Posterior vena cava (tissue), 2 donors: ENCODE measurements at regions not wholly inside any gene's neighbourhood (a gene's known extent, or its start where the extent isn't known, plus 50 kb on each side); places are given as distances from the start of the nearest gene placed in this dataset.

ENCODE experiments used
- DNase-seq: peaks from one replicate; pipeline ENCODE4 v3.0.0-alpha.2; 2020; ENCODE audit warnings: low spot score
- intact Hi-C, 2 donors: fragments of 100-400 bp; cut with DNase I; formaldehyde crosslinking; loops; one replicate each; pipeline versions ENCODE4 v1.14.1 to v1.14.2; 2022 to 2023
- donor health status: DM: yes; HTN: yes; CAD: no.
- donor health status: DM: yes; HTN: yes; CAD: no.

DNA sequence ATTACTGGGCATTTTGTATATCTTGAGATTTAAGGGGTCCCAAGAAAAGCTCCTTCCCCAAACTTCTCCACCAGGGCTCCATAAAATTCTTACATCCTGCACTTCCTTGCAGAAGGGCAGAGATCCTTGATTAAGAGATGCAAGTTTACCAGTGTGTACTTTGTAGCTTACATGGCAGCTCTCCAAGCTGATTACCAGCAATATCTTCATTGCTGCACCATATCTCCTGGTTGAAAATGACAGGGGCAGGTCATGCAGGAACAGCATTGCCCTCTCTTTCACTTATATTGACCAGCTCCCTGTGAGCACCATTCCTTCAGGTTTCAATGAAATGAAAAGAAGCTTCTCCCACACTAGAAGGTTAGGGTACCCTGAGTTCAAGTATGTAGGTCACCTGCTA lies 184.6 kb upstream of the PHYHIPL start:
- intact Hi-C loops, result no loop called here
- no peak for DNase-seq

DNA sequence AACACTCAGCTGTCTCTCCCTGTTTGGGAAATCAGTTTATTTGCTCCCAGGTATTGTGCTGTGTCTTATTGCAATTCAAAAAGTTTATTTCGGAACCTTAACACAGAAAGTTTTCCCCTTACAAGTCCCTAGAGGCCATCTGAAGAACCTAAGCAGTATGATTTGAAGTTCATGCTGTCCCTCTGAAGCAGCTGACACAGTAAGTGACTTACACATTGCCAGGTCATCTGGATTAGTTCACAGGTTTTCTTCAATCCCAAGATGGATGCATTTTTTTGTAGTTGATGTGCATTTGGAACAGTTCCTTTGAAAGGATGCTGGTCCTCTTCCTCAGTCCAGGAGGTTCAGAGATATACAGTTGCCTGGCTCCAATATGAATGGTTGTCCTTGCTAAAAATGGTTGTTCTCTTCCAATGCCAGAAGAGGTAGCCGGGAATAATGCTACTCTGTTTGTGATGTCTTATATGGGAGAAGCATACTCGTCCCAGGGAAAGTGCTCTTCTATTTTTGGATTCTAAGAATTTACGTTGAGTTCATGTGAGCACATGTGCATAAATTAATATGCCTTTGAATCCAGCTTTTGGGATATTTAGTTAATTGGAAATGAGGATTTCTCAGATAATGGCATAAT lies 183.5 kb upstream of the PHYHIPL start:
- intact Hi-C loops, result no loop called here
- no peak for DNase-seq

DNA sequence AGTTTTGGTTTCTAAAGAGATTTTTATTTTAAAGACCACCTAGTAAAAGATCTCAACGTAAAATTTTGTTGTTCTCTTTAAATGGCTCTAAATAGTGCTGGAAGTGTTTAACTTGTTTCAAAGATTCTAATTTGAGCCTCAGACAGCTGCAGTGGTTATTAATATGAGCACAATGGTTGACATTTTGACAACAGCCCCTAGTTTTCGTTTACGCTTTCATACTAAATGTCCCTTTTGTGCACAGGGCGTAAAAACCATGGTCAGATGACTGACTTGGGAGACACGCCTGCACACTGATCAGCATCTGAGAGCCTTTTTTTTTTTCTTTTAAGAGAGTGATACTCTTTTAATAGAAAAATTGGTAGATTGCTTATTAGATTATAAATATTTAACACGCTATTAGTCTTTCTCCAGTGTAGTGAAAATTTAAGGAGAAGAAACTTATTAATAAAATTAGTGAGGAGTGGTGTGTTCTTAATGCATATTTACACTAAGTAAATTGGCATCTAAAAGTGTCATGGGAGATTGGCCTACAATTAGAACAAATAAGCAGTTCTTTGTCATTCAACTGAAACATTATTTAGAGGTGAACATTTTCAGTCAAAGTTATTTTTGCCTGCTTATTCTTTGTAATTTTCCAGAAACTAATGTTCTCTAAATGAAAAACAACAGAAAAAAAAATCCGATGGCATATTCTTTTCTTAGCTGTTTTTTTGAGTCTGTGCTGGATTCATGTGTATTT lies 182.8 kb upstream of the PHYHIPL start:
- no peak for DNase-seq
- intact Hi-C loops, result no loop called here

DNA sequence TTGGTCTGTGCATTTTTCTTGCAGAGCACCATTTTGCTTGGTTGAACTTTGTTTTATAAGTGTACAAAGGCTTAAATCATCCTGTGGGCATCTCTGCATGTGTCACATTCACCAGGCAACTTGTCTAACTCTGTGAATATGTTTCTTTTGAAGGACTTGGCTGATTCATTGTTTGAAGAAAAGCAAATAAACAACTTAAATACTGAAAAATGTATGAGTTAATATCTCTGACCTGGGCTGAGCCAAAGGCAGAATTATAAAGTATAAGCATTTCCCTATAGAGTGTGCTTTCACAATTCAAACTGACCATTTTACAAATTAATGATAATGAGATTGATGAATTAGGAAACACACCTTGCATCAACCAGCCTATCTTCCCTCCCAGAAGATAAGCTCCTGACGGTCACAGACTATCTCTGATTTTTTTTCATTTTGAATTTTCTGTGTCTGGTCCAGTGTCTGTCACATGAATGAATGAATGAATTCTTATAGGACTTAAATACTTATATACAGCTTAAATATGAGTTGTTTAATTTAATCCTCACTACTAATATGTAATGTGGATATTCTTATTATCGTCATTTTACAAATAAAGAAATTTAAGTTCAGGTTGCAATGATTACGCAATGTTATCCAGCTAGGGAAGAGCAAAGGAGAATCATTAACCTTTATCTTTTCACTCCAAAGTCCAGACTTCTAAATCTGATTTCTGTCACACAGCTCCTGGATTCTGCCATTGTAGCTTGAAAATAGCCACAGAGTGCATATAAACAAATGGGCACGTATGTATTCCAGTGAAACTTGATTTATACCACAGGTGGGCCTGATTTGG lies 182.0 kb upstream of the PHYHIPL start:
- no peak for DNase-seq
- intact Hi-C loops, result no loop called here

DNA sequence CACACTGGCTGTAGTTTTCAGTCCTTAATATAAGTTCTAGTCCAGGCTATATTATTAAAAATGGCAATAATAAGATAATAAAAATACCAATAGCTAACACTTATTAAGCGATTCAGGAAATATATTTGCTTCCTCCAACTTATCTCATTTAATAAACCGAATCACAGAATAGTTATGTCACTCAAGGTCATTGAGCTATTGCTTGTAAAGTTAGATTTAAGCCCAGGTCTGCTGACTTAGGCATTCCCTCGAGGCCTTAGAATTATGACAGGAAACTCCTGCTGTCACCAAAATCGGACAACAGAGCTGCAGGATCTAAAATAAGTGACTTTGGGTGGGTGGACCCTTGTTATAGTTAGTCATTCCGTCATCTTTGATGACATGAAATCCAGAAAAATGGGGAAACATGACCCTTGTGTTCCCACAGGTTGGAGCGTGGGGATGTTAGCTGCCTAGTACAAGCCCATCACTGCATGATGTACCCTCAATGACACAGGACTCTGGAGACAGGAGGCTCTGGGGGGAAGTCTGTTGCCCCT lies 181.3 kb upstream of the PHYHIPL start:
- intact Hi-C loops, result no loop called here
- no peak for DNase-seq

DNA sequence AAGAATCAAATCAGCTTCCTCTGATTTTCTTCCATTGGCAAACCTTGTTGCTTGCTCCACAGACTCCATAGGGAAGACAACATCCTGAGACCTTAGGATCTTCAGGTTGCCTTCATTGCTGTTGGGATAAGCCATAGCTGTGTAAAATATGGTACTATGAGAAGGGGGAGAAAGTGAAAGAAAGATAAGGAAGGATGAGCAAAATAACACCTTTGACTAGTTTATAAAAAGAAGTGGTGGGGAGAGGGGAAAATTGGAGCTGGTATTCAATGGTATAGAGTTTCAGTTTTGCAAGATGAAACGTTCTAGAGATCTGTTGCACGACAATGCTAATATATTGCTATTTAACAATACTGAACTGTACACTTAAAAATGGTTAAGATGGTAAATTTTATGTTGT lies 180.4 kb upstream of the PHYHIPL start:
- intact Hi-C loops, result no loop called here
- no peak for DNase-seq

DNA sequence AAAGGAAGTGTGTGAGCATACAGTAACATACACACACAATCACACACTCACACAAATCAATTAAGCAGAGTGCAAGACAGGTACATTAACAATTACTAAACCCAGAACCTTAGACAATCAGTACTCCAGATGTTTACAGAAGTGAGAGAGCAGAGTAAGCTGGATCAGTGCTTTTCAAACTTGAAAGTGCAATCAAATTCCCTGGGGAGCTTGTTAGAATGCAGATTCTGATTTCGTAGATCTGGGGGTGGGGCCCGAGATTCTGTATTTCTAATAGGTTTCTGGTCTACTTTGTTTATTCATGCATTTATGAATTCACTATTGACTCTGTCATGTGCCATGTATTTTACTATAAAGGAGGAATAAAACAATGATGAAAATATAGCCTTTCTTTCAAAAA lies 179.6 kb upstream of the PHYHIPL start:
- intact Hi-C loops, result no loop called here
- DNase-seq, result no peak

DNA sequence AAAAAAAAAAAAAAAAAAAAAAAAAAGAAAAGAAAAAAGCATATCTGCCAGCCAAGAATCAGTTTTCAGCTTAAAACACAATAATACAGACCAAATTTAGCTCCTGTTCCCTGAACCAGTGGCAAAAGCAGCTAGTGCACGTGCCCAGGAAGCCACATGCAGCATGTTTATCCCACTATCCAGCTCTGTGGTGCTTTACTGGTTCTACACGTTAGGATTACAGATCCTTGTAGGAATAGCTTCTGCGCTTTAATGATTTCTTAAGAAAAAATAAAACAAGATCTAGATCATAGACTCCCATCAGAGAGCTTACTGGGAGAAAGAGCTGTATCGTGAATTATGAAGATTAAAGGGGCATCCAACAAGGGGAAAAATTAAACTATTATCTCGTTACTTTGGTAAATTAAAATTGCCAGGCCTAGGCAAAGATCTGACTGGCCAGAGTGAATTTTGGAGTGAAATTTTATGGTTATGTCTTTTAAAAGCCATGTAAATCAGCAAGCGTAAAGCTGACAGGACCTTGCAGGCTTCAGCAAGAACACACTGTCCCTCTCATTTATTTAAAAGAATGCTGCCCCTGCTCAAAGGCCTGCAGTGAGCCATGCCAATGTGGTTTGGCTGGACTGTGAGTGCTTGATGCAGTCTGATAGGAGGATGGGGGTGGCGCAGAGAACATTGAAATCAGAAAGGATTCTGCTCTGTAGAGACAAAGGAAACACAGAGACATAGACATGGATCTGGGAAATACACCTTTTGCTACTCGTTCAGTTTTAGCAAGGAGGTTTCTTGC lies 177.3 kb upstream of the PHYHIPL start:
- intact Hi-C loops, result no loop called here
- peak; percentile 84 for DNase-seq

DNA sequence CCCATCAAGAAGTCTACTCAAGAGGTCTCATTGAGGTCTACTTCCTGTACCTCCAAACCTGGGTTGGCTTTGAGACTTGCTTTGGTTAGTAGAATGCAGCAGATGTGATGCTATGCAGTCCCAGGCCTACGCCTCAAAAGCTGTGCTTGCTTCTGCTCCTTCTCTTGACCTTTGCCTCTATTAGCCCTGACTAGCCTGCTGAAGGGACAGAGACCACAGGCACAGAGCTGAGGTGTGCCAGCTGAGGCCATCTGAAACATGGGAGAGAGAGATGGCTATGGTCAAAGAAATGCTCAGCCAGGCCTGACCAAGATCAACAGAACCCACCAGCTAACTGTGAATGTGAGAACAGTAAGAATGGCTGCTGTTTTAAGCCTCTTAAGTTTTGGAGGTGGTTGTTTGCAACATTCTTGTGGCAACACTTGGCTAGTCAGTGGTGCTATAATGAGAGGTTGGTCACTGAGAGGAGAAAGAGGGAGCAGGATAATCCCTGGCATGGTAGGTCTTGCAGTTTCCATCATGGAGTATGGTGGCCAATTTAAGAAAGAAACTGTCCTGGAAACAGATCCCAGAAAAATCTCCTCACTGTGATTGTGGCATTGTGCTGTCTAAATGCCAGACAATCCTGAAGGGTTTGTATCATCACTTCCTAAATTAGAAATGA lies 176.1 kb upstream of the PHYHIPL start:
- intact Hi-C loops, result no loop called here

DNA sequence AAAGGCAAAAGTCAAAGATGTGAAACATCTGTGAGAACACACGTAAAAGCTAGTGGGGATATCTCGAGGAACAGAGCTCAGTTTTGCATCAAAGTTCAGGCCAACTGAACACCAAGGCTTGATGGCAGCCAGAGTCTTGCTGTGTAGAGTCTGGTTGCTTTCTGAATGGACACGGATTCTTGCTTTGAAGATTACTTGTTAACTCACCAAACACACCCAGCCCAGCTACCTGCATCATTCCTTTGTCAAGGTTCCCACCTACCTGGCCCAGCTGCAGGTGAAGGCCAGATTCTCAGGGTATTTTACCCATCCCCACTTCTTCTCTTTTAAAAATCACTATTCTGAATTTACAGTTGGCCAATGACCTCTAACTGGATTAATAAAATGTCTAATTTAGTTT lies 174.4 kb upstream of the PHYHIPL start:
- intact Hi-C loops, result no loop called here

More for the DNA sequence above, 176.1 kb upstream of the PHYHIPL start:
- no peak for DNase-seq

DNA sequence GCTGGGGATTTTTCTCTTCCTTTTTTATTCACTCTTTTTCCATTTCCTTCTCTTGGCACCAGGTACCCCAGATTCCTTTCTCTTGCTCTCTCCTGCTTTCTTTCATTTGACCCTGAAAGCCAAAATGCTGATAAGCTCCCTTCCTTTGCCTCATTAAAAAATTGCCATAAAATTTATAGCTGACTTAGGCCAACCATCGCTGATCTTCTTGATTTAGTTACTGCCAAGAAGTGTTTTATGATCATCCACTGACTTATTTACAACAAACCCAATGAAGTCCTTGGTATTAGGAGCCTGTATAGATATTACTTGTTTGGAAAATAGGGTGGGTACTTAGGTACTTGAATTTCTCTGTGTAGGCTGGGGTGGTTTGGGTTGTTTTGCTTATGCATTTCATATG lies 173.2 kb upstream of the PHYHIPL start:
- intact Hi-C loops, result no loop called here
- no peak for DNase-seq

More for the DNA sequence above, 174.4 kb upstream of the PHYHIPL start:
- no peak for DNase-seq

DNA sequence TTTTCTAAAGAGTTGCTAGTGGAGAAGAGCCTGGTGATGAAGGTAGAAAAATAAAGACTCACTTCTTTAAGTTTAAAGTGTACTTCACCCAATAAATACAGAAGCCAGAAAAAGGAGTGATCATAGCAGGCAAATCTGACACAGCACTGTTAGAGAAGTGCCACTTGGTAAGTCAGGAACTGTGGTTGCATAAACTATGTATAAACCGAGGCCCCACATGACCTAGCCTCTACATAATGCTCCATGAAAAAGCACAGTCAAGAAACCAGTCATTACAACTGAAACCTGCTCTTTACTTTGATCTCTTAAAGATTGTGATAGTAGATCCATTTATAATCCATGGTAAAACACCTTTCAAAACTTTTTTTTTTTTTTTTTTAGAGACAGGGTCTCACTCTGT lies 172.1 kb upstream of the PHYHIPL start:
- intact Hi-C loops, result no loop called here

DNA sequence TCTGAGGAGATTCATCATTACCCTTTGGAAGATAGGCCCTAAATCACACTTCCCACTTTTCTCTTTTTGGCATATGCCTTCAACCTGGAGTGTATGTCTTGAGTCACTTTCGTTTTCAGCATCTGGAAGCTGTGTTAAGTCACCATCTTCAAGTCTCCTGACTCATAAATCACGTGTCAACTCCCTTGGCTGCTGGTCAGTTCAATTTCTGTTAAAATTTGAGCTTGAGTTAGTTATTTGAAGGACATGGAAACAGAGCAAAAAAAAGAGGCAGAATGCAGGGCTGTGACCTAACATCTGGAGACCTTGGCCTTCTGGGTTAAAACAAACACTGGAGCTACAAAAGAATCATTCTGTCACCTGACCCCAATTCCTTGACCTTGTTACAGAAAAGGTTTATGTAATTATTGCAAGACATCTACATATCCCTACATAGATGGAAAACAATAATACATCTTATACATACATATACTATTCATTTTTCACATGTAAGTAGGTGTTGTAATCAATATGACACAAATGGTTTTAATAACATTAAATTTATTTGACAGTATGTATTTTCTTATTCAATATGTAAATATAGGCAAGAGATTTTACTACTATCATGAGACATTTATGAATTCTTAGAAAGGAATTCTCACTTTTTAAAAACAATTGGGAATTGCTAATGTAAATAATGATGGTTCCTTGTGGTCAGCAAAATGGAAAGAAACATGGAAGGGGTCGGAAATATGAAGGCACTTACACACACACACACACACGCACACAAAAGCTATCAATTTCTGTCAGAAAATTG lies 169.7 kb upstream of the PHYHIPL start:
- intact Hi-C loops, result no loop called here
- DNase-seq, result no peak

More for the DNA sequence above, 172.1 kb upstream of the PHYHIPL start:
- DNase-seq, result no peak

DNA sequence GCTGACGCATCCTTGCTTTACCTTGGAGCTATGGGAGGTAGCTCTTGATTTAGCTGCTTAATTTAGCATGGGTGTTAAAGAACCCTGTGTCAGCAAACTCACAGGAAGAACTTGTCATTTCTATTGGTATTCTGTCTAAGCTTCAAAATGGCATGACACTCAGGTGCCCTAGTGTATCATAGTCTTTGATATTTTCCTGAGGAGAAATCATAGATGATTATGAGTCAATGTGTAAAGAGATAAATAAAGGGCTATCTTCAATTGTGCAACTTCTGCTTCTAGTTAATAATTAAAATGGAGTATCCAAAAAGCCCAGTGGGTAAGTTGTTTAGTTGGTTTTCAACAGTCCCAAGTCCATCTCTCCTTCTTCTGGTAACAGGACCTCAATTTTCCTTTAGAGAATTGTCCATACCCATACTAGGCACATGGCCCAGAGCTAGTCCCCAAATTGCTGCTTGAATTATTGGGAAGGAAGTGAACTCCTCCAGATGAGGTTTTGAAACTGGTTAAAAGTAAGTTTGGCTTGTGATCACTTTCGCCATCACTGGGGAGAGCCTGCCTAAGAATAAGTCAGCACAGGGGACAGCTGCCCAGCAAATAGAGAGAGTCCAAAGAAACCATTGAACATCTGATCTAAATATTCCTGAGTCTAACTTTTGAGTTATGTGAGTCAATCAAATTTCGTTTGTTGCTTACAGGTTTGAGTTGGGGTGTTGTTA lies 169.0 kb upstream of the PHYHIPL start:
- intact Hi-C loops, result no loop called here
- DNase-seq, result no peak

DNA sequence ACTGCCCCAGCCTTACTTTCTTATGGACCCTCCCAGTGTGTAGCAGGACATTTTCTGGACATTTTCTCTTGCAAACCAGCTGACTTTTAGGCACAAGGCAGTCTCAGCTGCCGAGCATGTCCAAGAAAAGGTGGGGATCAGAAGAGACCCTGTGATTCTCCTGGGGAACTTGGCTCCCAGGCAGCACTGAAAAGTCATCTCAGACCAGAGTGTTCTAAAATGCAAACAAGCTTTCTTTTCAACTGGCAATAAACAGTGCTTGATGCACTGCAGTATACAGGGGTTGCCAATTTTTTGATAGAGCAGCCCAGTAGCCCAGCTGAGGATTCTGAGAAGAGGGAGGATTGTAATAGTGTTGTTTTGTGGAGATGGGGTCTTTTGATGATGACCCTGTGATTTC lies 168.0 kb upstream of the PHYHIPL start:
- intact Hi-C loops, result no loop called here
- DNase-seq, result no peak

DNA sequence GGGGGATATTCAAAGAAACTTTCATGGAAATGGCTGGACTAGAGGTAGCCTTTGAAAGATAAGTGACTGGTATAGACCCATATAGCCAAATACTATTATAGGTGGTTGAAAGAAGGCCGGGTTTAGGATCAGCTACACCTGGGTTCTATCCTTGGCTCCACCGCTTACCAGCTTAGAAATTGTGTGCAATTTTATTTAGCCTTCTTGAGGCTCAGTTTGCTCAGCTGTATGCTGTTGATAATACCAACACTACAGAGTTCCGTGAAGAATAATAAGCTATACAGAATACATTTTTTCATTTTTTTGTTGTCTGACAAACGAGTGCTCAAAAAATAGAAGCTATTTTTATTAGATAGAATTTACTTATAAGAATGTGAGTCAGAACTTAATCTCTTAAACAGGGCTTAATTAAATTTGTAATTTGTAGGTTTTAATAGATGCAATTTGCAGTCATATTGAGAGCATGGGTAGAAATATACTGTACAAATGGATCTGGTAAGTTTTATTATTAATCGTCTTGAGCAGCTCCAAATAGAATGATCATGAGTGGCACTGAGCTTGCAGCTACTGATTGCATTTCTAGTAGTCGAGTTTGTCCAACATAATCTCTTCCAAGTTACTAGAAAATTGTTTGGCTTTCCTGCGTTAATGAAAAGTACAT lies 164.3 kb upstream of the PHYHIPL start:
- intact Hi-C loops, result no loop called here
- no peak for DNase-seq

DNA sequence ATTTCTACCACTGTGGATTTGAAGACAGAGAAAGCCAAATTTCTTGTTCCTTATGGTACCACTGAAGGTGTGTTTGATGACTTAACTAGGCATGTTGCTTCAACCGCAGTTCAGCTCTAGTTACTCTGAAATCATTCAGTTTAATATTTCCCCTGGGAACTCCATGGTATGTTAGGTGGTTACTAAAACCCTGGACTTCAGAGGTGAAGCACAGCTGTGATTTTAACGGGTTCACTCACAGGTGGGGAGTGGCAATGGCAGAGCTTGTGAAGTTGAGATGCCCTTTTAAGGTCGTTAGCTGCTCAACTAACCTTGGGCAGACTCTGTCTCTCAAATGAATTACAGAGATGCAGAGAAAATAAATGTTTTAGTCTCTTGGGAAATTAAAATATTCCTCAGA lies 163.6 kb upstream of the PHYHIPL start:
- intact Hi-C loops, result no loop called here

More for the DNA sequence above, 163.6 kb upstream of the PHYHIPL start:
- DNase-seq, result no peak
